Stimulated activated naive CD8-positive, alpha-beta T cell treated with anti-CD3 and anti-CD28 coated beads, Interleukin-15, Interleukin-2, amounts not matched to agents 100 ng/mL and 50 ng/mL, for 24 hours (primary cell): ENCODE measurements at regions not wholly inside any gene's neighbourhood (a gene's known extent, or its start where the extent isn't known, plus 50 kb on each side); places are given as distances from the start of the nearest gene placed in this dataset.

Experiments used
- H3K27ac Mint-ChIP-seq: one replicate; pipeline ENCODE4 v1.8.0; 2021; ENCODE audit warnings: mild to moderate bottlenecking, mixed read lengths
- H3K27me3 Mint-ChIP-seq: one replicate; pipeline ENCODE4 v1.8.0; 2021; ENCODE audit warnings: mixed read lengths
- H3K36me3 Mint-ChIP-seq: one replicate; pipeline ENCODE4 v1.8.0; 2021; ENCODE audit warnings: low read depth, mixed read lengths
- H3K4me1 Mint-ChIP-seq: one replicate; pipeline ENCODE4 v1.8.0; 2021; ENCODE audit warnings: low read depth, mixed read lengths
- H3K4me3 Mint-ChIP-seq: one replicate; pipeline ENCODE4 v1.8.0; 2021; ENCODE audit warnings: mild to moderate bottlenecking, mixed read lengths
- H3K9me3 Mint-ChIP-seq: one replicate; pipeline ENCODE4 v1.8.0; 2021; ENCODE audit warnings: mixed read lengths

GRCh38 chr16:66070140-66070917, 296.2 kb upstream of the CDH5 start:
- no peak overlapping the region for H3K27ac Mint-ChIP-seq
- no peaks in the 10 kb centered on the region for H3K36me3 Mint-ChIP-seq
- no peak overlapping the region for H3K4me3 Mint-ChIP-seq
- peaks cover 16% of the 10 kb centered on the region for H3K27me3 Mint-ChIP-seq
- peaks cover 5% of the 10 kb centered on the region for H3K9me3 Mint-ChIP-seq
- no peaks in the 10 kb centered on the region for H3K4me1 Mint-ChIP-seq

- H3K4me3 Mint-ChIP-seq = no peak overlapping the region
- peaks cover 5% of the 10 kb centered on the region for H3K9me3 Mint-ChIP-seq
- H3K27me3 Mint-ChIP-seq = peaks cover 12% of the 10 kb centered on the region
- H3K27ac Mint-ChIP-seq = no peak overlapping the region
- H3K4me1 Mint-ChIP-seq = no peaks in the 10 kb centered on the region
- H3K36me3 Mint-ChIP-seq = no peaks in the 10 kb centered on the region
Observed at GRCh38 chr16:66069587-66069986, 296.9 kb upstream of the CDH5 start.

- peaks cover 8% of the 10 kb centered on the region for H3K27me3 Mint-ChIP-seq
- H3K4me3 Mint-ChIP-seq = no peak overlapping the region
- peaks cover 5% of the 10 kb centered on the region for H3K9me3 Mint-ChIP-seq
- H3K36me3 Mint-ChIP-seq = no peaks in the 10 kb centered on the region
- H3K27ac Mint-ChIP-seq = no peak overlapping the region
- no peaks in the 10 kb centered on the region for H3K4me1 Mint-ChIP-seq
Observed at GRCh38 chr16:66066404-66066803, 300.1 kb upstream of the CDH5 start.

- Mint-ChIP-seq H3K27me3 (peaks cover 8% of the 10 kb centered on the region), H3K9me3 (peaks cover 5% of the 10 kb centered on the region), H3K4me3 (no peak overlapping the region), H3K27ac (no peak overlapping the region), H3K36me3 (no peaks in the 10 kb centered on the region), H3K4me1 (no peaks in the 10 kb centered on the region)
Observed at GRCh38 chr16:66065925-66066324, 300.6 kb upstream of the CDH5 start.

- no peaks in the 10 kb centered on the region for H3K36me3 Mint-ChIP-seq
Observed at GRCh38 chr16:66064801-66065530, 301.5 kb upstream of the CDH5 start.

GRCh38 chr16:66058832-66059231, 307.7 kb upstream of the CDH5 start:
- no peak overlapping the region for H3K4me3 Mint-ChIP-seq

More at GRCh38 chr16:66064801-66065530, 301.5 kb upstream of the CDH5 start:
- H3K9me3 Mint-ChIP-seq = peaks cover under 1% of the 10 kb centered on the region
- H3K27ac Mint-ChIP-seq = no peak overlapping the region
- peaks cover 6% of the 10 kb centered on the region for H3K27me3 Mint-ChIP-seq
- H3K4me3 Mint-ChIP-seq = no peak overlapping the region
- no peaks in the 10 kb centered on the region for H3K4me1 Mint-ChIP-seq

GRCh38 chr16:66058172-66058691, 308.3 kb upstream of the CDH5 start:
- no peak overlapping the region for H3K4me3 Mint-ChIP-seq

More at GRCh38 chr16:66058832-66059231, 307.7 kb upstream of the CDH5 start:
- Mint-ChIP-seq H3K27me3 (no peaks in the 10 kb centered on the region), H3K4me1 (no peaks in the 10 kb centered on the region), H3K27ac (no peak overlapping the region), H3K36me3 (no peaks in the 10 kb centered on the region), H3K9me3 (no peaks in the 10 kb centered on the region)

GRCh38 chr16:66057057-66057456, 309.4 kb upstream of the CDH5 start:
- H3K9me3 Mint-ChIP-seq = no peaks in the 10 kb centered on the region
- H3K4me3 Mint-ChIP-seq = no peak overlapping the region
- H3K4me1 Mint-ChIP-seq = no peaks in the 10 kb centered on the region
- H3K36me3 Mint-ChIP-seq = no peaks in the 10 kb centered on the region
- H3K27me3 Mint-ChIP-seq = no peaks in the 10 kb centered on the region
- H3K27ac Mint-ChIP-seq = no peak overlapping the region

More at GRCh38 chr16:66058172-66058691, 308.3 kb upstream of the CDH5 start:
- Mint-ChIP-seq H3K4me1 (no peaks in the 10 kb centered on the region), H3K27me3 (no peaks in the 10 kb centered on the region), H3K27ac (no peak overlapping the region), H3K36me3 (no peaks in the 10 kb centered on the region), H3K9me3 (no peaks in the 10 kb centered on the region)

- H3K27ac Mint-ChIP-seq = no peak overlapping the region
- no peaks in the 10 kb centered on the region for H3K4me1 Mint-ChIP-seq
- no peak overlapping the region for H3K4me3 Mint-ChIP-seq
- no peaks in the 10 kb centered on the region for H3K9me3 Mint-ChIP-seq
- H3K27me3 Mint-ChIP-seq = no peaks in the 10 kb centered on the region
- H3K36me3 Mint-ChIP-seq = no peaks in the 10 kb centered on the region
Observed at GRCh38 chr16:66054095-66054494, 312.4 kb upstream of the CDH5 start.

- Mint-ChIP-seq H3K27me3 (no peaks in the 10 kb centered on the region), H3K9me3 (no peaks in the 10 kb centered on the region), H3K4me3 (no peak overlapping the region), H3K36me3 (no peaks in the 10 kb centered on the region), H3K4me1 (no peaks in the 10 kb centered on the region), H3K27ac (no peak overlapping the region)
Observed at GRCh38 chr16:66052745-66053144, 313.7 kb upstream of the CDH5 start.

GRCh38 chr16:66050991-66051390, 315.5 kb upstream of the CDH5 start:
- Mint-ChIP-seq H3K4me3 (no peak overlapping the region), H3K4me1 (no peaks in the 10 kb centered on the region), H3K36me3 (no peaks in the 10 kb centered on the region), H3K27ac (no peak overlapping the region), H3K9me3 (no peaks in the 10 kb centered on the region), H3K27me3 (no peaks in the 10 kb centered on the region)

GRCh38 chr16:66049865-66050264, 316.6 kb upstream of the CDH5 start:
- H3K36me3 Mint-ChIP-seq = no peaks in the 10 kb centered on the region
- no peak overlapping the region for H3K4me3 Mint-ChIP-seq
- no peaks in the 10 kb centered on the region for H3K9me3 Mint-ChIP-seq
- H3K27ac Mint-ChIP-seq = no peak overlapping the region
- no peaks in the 10 kb centered on the region for H3K27me3 Mint-ChIP-seq
- no peaks in the 10 kb centered on the region for H3K4me1 Mint-ChIP-seq

- Mint-ChIP-seq H3K4me1 (no peaks in the 10 kb centered on the region), H3K4me3 (no peak overlapping the region), H3K27me3 (no peaks in the 10 kb centered on the region), H3K36me3 (no peaks in the 10 kb centered on the region), H3K9me3 (no peaks in the 10 kb centered on the region), H3K27ac (no peak overlapping the region)
Observed at GRCh38 chr16:66045626-66046025, 320.9 kb upstream of the CDH5 start.

GRCh38 chr16:66044556-66044955, 321.9 kb upstream of the CDH5 start:
- H3K9me3 Mint-ChIP-seq = no peaks in the 10 kb centered on the region
- H3K27ac Mint-ChIP-seq = no peak overlapping the region

GRCh38 chr16:66044089-66044488, 322.4 kb upstream of the CDH5 start:
- Mint-ChIP-seq H3K4me1 (no peaks in the 10 kb centered on the region), H3K4me3 (no peak overlapping the region), H3K27ac (no peak overlapping the region), H3K36me3 (no peaks in the 10 kb centered on the region), H3K9me3 (no peaks in the 10 kb centered on the region), H3K27me3 (no peaks in the 10 kb centered on the region)

More at GRCh38 chr16:66044556-66044955, 321.9 kb upstream of the CDH5 start:
- Mint-ChIP-seq H3K27me3 (no peaks in the 10 kb centered on the region), H3K36me3 (no peaks in the 10 kb centered on the region), H3K4me1 (no peaks in the 10 kb centered on the region), H3K4me3 (no peak overlapping the region)
